Ramos (cell line): ENCODE measurements at regions not wholly inside any gene's neighbourhood (a gene's known extent, or its start where the extent isn't known, plus 50 kb on each side); places are given as distances from the start of the nearest gene placed in this dataset.

Experiments used
- in situ Hi-C: fragments of 300-500 bp; cut with MboI; formaldehyde crosslinking; loops from one replicate; pipeline ENCODE4 v1.14.3; 2022; ENCODE audit warnings: low sequenced_read_pairs; ENCODE audit not compliant: unreplicated experiment

DNA sequence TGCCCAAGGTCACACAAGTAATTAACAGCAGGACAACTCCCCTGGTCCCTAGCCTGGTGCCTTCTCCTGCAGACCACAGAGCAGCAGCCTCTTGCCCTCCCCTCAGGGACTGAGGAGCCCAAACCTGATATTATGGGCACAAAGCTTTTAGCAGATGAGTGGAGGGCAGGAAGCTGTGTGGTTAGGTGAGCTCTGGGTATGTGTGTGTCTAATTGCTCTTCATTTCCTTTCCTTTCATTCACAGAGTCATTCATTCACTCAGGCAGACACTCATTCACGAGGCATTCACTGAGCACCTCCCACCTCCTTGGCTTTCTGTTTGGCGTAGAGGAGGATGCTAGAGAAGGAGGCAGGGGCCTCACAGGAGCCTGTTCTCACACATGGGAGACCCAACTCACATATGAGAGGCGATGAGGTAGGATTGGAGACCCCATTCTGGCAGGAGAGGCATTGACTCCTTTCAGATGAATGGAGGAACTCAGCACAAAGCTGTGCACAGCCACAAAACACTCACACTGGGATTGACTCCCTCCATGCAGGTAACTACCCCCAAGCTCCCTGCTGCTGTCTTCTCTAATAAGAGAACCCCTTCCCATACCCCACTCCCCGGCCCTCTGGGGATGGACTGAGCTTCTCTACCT, 306.8 kb upstream of the SKOR2 start:
- in situ Hi-C loops, result no loop called here

GRCh38 chr18:47557160-47557559, 305.7 kb upstream of the SKOR2 start:
- in situ Hi-C loops, result no loop called here

DNA sequence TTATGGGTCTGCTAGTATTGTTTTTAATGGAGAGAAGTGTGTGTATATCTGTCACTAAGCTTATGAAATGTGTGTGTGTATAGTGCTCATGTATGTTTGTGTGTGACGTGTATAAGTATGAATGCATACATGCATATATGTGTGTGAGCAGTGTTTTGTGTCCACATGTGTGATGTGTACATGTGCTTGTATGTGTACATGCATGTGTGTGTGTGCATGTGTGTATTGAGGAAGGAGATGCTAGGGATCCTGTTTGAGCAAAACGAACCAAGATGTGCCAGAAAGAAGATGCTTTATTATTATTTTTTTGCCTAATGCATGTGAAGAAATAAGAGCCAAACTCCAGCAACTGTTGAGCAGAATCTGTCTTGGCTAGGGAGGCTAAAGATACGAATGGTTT, 301.3 kb upstream of the SKOR2 start:
- in situ Hi-C loops, result no loop called here

- in situ Hi-C loops, result no loop called here
Measured at GRCh38 chr18:47550611-47551010, 299.2 kb upstream of the SKOR2 start.

- in situ Hi-C loops, result no loop called here
Measured at GRCh38 chr18:47549021-47549540, 297.6 kb upstream of the SKOR2 start.

- in situ Hi-C loops, result no loop called here
Measured at GRCh38 chr18:47547539-47548202, 296.2 kb upstream of the SKOR2 start.

DNA sequence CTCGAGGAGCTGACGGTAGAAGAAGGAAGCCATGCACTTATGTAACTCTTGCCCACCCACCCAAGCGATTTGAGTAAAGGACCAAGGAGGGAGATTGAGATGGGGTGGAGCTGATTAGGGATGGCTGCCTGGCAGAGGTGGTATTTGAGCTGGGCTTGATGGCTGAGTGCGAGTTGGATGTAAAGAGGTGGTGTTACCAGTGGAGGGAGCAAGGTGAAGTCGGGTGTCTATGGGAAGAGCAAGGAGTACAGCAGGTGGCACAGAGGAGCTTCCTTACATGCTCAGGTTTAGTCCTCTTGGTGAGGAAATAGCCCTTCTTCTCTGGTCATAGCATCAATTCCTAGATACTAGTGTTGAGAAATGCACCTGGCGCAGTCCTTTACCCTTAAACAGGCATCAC, 294.2 kb upstream of the SKOR2 start:
- in situ Hi-C loops, result no loop called here

DNA sequence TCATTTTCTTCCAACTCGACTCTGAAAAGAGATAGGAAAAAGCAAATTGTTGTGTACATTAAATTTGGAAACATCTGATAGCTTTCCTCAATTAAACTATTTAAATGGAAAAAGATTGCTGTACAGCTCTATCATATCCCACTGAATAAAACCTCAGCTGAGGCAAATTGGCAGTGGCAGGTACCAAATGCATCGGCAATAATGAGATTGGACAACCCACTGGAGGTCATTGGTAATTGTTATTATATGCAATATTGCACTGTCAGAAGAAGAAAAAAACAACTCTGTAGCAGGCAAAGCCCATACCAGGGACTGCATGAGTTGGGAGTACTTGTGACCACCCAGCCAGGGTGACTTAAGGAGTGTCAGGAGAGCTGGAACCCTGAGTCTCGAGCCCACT, 291.6 kb upstream of the SKOR2 start:
- in situ Hi-C loops, result no loop called here

DNA sequence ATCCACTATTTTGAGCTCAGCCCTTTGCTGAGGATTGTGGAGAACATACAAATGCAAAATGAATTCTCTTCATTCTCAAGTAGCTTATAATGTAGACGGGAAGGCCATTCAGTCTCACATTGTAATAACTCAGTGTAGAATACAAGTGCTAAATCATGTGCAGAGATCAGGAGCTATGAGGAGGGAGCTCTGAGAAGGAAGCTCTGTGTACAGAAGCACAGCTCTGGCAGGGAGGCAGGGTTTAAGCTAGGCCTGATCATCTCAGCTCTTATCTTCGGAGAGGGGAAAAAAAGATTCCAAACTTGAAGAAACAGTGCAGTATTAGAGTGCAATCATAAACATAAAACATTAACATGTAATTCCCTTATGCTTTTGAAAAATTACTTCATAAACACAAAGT, 291.1 kb upstream of the SKOR2 start:
- in situ Hi-C loops, result no loop called here

- in situ Hi-C loops, result no loop called here
Measured at GRCh38 chr18:47531717-47532116, 280.3 kb upstream of the SKOR2 start.

- in situ Hi-C loops, result no loop called here
Measured at GRCh38 chr18:47530695-47531094, 279.2 kb upstream of the SKOR2 start.

DNA sequence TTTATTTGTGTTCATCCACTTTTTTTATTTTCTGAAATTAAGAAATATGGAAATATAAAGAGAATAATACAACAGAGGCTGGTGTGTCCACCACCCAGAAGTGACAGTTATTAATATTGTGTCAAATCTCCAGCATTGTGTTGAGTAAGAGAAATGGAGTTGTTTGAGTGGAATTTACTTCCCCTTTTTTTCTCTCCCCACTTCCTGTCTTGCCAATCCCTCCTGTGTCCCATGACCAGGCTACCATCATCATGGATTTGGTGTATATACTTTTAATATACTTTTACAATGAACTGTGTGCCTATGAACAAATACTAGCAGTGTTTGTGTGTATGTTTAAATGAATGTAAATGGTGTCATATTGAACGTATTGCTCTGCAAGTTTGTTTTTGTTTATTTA, 276.9 kb upstream of the SKOR2 start:
- in situ Hi-C loops, result no loop called here

DNA sequence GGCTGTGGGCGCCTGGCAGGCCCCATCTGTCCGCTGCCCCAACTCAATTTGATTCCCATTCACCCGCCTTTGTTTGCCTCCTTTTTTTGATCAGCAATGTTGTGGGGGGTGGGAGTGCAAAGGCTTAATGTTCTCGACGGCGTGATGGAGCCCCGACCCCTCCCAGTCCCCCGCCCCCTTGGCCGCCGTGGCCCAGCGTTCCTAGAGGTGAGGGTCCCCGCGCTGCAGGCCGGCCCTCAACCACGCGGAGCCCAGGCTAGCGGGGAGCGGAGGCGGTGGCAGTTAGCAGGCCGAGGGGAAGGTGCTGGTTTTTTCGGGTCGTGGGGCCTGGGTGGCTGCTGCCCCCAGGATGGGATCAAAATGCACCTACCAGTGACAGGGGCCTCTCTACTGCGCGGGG, 274.7 kb upstream of the SKOR2 start:
- in situ Hi-C loops, result no loop called here

DNA sequence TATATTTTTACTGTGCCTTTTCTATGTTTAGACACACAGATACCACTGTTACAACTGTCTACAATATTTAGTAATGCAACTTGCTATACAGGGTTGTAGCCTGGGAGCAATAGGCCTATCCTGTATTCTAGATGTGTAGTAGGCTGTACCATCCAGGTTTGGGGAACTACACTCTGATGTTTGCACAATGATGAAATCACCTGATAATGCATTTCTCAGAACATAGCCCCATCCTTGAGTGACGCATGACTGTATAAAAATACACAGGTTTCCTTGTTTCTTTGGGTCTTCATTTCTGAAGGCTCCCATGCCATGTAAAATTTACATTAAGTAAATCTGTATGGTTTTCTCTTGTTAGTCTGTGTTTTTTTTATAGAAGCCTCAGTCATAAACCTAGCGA, 270.9 kb upstream of the SKOR2 start:
- in situ Hi-C loops, result no loop called here

- in situ Hi-C loops, result no loop called here
Measured at GRCh38 chr18:47520263-47520662, 268.8 kb upstream of the SKOR2 start.

DNA sequence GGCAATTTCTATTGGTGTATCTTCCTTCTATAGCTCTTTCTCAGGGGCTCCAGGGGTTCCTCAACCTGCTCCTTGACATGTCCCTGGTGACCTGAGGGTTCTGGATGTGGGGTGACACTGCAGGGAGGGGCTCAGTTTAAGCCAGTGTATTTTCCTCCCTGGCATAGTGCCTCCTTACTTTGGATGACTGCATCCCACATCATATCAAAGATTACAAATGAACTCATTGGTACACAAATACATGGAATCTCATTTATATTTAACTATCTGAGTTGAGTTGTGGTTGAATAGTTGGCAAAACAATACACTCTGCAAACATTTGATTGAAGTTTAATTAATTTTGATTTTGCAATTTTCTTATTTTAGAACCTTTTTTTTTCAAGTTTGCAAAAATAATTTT, 268.2 kb upstream of the SKOR2 start:
- in situ Hi-C loops, result no loop called here

GRCh38 chr18:47519277-47519676, 267.8 kb upstream of the SKOR2 start:
- in situ Hi-C loops, result no loop called here

DNA sequence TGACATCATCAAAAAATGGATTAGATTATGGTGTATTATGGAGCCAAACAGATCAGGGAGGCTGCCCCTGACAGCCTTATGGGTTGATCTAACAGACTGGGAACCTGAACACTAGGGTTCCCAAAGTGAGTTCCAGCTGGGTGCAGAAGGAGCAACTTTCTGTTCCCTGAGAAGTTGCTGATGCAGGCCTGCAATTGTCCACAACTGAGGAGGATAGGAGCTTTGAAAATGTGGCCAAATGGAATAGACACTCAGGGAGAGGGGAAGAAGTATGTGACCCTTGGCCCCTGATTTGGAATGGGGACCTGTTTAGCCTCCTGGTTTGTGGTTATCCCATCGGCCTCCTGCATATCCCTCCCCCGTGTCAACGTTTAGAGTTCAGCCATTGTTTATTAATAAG, 262.2 kb upstream of the SKOR2 start:
- in situ Hi-C loops, result no loop called here

DNA sequence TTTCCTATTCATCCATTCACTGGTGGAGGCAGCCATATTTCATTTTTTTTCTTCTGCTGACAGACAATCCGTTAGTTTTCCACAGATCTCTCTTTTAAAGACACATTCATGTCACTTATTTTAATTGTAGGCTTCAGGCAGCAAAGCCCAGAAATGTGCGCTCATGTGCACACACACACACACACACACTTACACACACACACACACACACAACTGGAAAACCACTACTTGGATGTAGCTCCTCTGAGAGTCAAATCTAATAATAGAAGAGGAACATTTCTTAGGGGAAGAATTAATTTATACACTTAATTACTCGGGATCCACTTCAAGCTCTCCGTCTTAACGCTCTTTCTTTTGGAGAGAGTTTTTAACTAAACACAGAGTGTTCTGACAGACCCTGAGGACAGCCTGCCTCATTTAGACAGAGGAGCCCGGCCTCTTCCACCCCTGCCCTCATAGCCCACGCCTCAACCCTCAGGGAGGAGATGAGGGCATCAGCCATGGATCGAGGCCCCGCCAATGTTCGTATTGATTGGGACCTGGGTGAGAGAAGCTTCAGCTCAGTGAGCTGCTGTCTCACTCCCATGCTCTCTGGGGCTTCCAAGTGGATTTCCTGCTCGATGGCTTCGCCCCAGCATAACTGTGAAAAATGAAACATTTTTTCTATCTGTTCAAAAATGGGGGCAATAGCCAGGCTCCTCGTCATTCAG, 261.4 kb upstream of the SKOR2 start:
- in situ Hi-C loops, result no loop called here

- in situ Hi-C loops, result no loop called here
Measured at GRCh38 chr18:47512056-47512455, 260.6 kb upstream of the SKOR2 start.

GRCh38 chr18:47510831-47511230, 259.4 kb upstream of the SKOR2 start:
- in situ Hi-C loops, result no loop called here
